B cell (primary cell): ENCODE measurements at regions not wholly inside any gene's neighbourhood (a gene's known extent, or its start where the extent isn't known, plus 50 kb on each side); places are given as distances from the start of the nearest gene placed in this dataset.

ENCODE experiments used
- ATAC-seq: fragments of 200-7000 bp; cut with Tn5 transposase; one replicate; pipeline ENCODE4 v1.10.0; 2021; ENCODE audit warnings: low read depth, mild to moderate bottlenecking, moderate number of reproducible peaks, moderate library complexity
- CTCF ChIA-PET: fragments of 350-600 bp; sonication (Branson Sonifier 250); formaldehyde crosslinking; loops from one replicate; lab custom pipeline; 2021; ENCODE audit warnings: antibody characterized with exemption, inconsistent platforms; lab: Charles Lee
- POLR2A ChIA-PET: fragments of 350-600 bp; sonication (Branson Sonifier 250); formaldehyde crosslinking; loops from one replicate; lab custom pipeline; 2021; ENCODE audit warnings: antibody characterized with exemption; lab: Charles Lee
- DNase-seq: peaks from one replicate; pipeline ENCODE4 v3.0.0; 2013
- H2AFZ ChIP-seq: 2 replicates; pipeline ENCODE4 v1.6.1; 2012; ENCODE audit warnings: mild to moderate bottlenecking, low read depth, low read length; ENCODE audit not compliant: insufficient read depth, poor library complexity, severe bottlenecking
- H3K27ac ChIP-seq, 2 donors: 1 replicate in 1 of 2; 2 replicates in 1 of 2; pipeline ENCODE4 v1.5.1; 2012 to 2013; ENCODE audit warnings: low read length in 2 of 2, mild to moderate bottlenecking in 2 of 2, moderate library complexity in 1 of 2
- H3K27me3 ChIP-seq, 4 experiments: fragments of 200-600 bp in 1 of 4; sonication (generic) in 1 of 4; replicated peaks in 1 of 4; 1 replicate in 2 of 4; 2 replicates in 2 of 4; pipeline versions ENCODE4 v1.6.1 to v1.7.0; 2013 to 2016; ENCODE audit warnings: low read length in 3 of 4, mild to moderate bottlenecking in 2 of 4, mixed read lengths in 1 of 4, moderate library complexity in 1 of 4; ENCODE audit not compliant: insufficient read depth in 4 of 4, control insufficient read depth in 3 of 4; ENCODE audit errors: control extremely low read depth in 1 of 4
- H3K36me3 ChIP-seq, 2 experiments: replicated peaks in 1 of 2; 1 replicate in 1 of 2; 2 replicates in 1 of 2; pipeline versions ENCODE4 v1.6.1 to v1.7.1; 2013; ENCODE audit warnings: low read length in 1 of 2; ENCODE audit not compliant: insufficient read depth in 2 of 2, control insufficient read depth in 1 of 2; ENCODE audit errors: control extremely low read depth in 1 of 2, extremely low read depth in 1 of 2
- H3K4me1 ChIP-seq, 2 donors: fragments of 200-600 bp in 1 of 2; sonication (generic) in 1 of 2; 1 replicate in 1 of 2; 2 replicates in 1 of 2; pipeline versions ENCODE4 v1.5.1 to v1.6.1; 2013 to 2017; ENCODE audit warnings: low read length in 2 of 2; ENCODE audit not compliant: control insufficient read depth in 2 of 2, insufficient read depth in 2 of 2
- H3K4me2 ChIP-seq: replicated peaks from 2 replicates; pipeline ENCODE3; 2012; ENCODE audit warnings: mild to moderate bottlenecking, low read depth, low read length; ENCODE audit not compliant: poor library complexity, severe bottlenecking
- H3K4me3 ChIP-seq, 5 experiments: fragments of 200-600 bp in 1 of 5; sonication (generic) in 1 of 5; 1 replicate in 3 of 5; 2 replicates in 2 of 5; pipeline versions ENCODE4 v1.5.1 to v1.7.0; 2011 to 2016; ENCODE audit warnings: low read length in 4 of 5, mild to moderate bottlenecking in 4 of 5, low read depth in 2 of 5, control low read depth in 1 of 5, moderate library complexity in 1 of 5; ENCODE audit not compliant: insufficient read depth in 1 of 5; ENCODE audit errors: control extremely low read depth in 1 of 5, extremely low read depth in 1 of 5
- H3K79me2 ChIP-seq: fragments of 200-600 bp; sonication (generic); one replicate; pipeline ENCODE4 v1.6.0; 2016; ENCODE audit warnings: low read length; ENCODE audit not compliant: control insufficient read depth, insufficient read depth
- H3K9ac ChIP-seq: fragments of 200-600 bp; sonication (generic); 2 replicates; pipeline ENCODE4 v1.6.1; 2017; ENCODE audit warnings: mild to moderate bottlenecking, low read length, moderate library complexity
- H3K9me3 ChIP-seq, 3 donors: one replicate each; pipeline versions ENCODE4 v1.6.1 to v1.7.1; 2013; ENCODE audit warnings: low read length in 2 of 3; ENCODE audit not compliant: control insufficient read depth in 2 of 3, insufficient read depth in 1 of 3; ENCODE audit errors: control extremely low read depth in 1 of 3
- H4K20me1 ChIP-seq: 2 replicates; pipeline ENCODE4 v1.6.0; 2012; ENCODE audit warnings: mild to moderate bottlenecking, low read length; ENCODE audit not compliant: insufficient read depth, control insufficient read depth, poor library complexity, severe bottlenecking
- H3K27ac Mint-ChIP-seq: one replicate; pipeline ENCODE4 v1.8.0; 2021; ENCODE audit warnings: mixed read lengths
- H3K27me3 Mint-ChIP-seq: one replicate; pipeline ENCODE4 v1.8.0; 2021; ENCODE audit warnings: mixed read lengths
- H3K4me1 Mint-ChIP-seq: one replicate; pipeline ENCODE4 v1.8.0; 2021; ENCODE audit warnings: mixed read lengths
- H3K4me3 Mint-ChIP-seq: one replicate; pipeline ENCODE4 v1.8.0; 2021; ENCODE audit warnings: mixed read lengths
- H3K9me3 Mint-ChIP-seq: one replicate; pipeline ENCODE4 v1.8.0; 2022; ENCODE audit warnings: mixed read lengths; ENCODE audit not compliant: insufficient read depth
- CTCF ChIP-seq: fragments of 200-600 bp; IDR thresholded peaks from one replicate; pipeline ENCODE4 v1.8.0; 2022; ENCODE audit warnings: antibody characterized with exemption, mild to moderate bottlenecking
- EZH2 ChIP-seq: IDR thresholded peaks from 2 replicates; pipeline ENCODE4 v1.6.1; 2012; ENCODE audit warnings: borderline replicate concordance, low read depth, mild to moderate bottlenecking, moderate library complexity, low read length; ENCODE audit not compliant: insufficient read depth, poor library complexity, severe bottlenecking
- WGBS: methylation state at CpG from one replicate; pipeline ENCODE4 v1.1.5; 2013; ENCODE audit warnings: missing lambda C conversion rate; ENCODE audit not compliant: insufficient coverage; 5-methylcytosine and 5-hydroxymethylcytosine counted together
- intact Hi-C: fragments of 100-400 bp; cut with micrococcal nuclease; formaldehyde crosslinking; loops from one replicate; pipeline ENCODE4 v1.10.0; 2022

DNA sequence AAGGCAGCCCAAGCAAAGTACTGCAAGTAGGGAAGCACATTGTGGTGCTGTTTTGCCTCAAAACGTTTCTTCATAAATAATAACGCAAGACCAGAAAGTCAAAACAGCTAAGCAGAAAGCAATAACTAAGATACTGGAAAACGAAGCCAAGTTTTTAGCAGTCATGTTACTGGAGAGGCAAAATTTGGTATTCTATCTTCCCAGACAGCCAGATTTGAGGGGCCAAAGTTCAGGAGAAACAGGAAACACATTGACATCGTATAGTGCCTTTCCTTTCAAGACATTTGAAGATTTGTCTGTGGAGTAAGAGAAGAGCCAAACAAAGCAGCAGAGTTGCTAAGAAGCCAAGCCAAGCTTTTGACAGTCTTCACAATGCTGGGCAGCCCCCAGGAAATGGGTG, 843.6 kb upstream of the NECTIN3 start:
- intact Hi-C loops = no loop called here
- no peaks in the 10 kb centered on the region for H3K4me1 Mint-ChIP-seq
- H3K9me3 Mint-ChIP-seq = peaks cover 8% of the 10 kb centered on the region
- DNase-seq (no peak), ATAC-seq (no peak)
- H3K4me3 Mint-ChIP-seq = no peak overlapping the region
- CTCF ChIA-PET = no interaction called here
- H3K9ac ChIP-seq = no peak overlapping the region
- H2AFZ ChIP-seq = no peak overlapping the region
- no peaks in the 10 kb centered on the region for H4K20me1 ChIP-seq
- no peak for TF ChIP-seq CTCF
- no peak for TF ChIP-seq EZH2
- no peaks in the 10 kb centered on the region for H3K4me1 ChIP-seq
- H3K27ac ChIP-seq = no peak overlapping the region
- 60% methylated on average over 3 of the region's 4 CpGs for WGBS
- H3K27ac Mint-ChIP-seq = no peak overlapping the region
- H3K36me3 ChIP-seq = no peaks in the 10 kb centered on the region
- POLR2A ChIA-PET = no interaction called here
- no peaks in the 10 kb centered on the region for H3K9me3 ChIP-seq
- H3K4me2 ChIP-seq = no peak overlapping the region
- H3K27me3 Mint-ChIP-seq = no peaks in the 10 kb centered on the region
- no peaks in the 10 kb centered on the region for H3K79me2 ChIP-seq
- H3K4me3 ChIP-seq = no peak overlapping the region
- no peaks in the 10 kb centered on the region for H3K27me3 ChIP-seq

DNA sequence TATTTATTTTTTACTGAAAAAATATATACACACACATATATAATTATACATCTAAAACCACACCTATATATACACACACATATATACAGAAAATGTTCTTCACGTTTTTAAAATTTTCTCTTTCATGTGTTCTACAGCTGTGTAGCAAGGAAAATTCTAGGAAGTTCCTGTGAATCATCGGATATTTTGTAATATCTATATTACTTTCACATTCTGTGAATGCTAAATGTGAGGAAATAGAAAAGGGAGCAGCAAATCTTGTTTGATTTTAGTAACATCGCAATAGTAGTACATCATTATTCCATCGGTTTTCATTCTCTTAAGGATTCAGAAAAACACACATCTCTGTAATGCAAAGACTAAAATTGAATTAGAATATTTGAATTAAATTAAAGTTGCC, 836.8 kb upstream of the NECTIN3 start:
- ChIA-PET CTCF (no interaction called here), POLR2A (no interaction called here)
- no CpG with 5 or more reads among the region's 4 CpGs for WGBS
- Histone ChIP-seq H3K4me1 (no peaks in the 10 kb centered on the region), H2AFZ (no peak overlapping the region), H4K20me1 (no peaks in the 10 kb centered on the region), H3K27me3 (no peaks in the 10 kb centered on the region), H3K27ac (no peak overlapping the region), H3K36me3 (no peaks in the 10 kb centered on the region), H3K9ac (no peak overlapping the region), H3K4me2 (no peak overlapping the region), H3K4me3 (no peak overlapping the region), H3K9me3 (no peaks in the 10 kb centered on the region), H3K79me2 (no peaks in the 10 kb centered on the region)
- no peak overlapping the region for H3K4me3 Mint-ChIP-seq
- TF ChIP-seq EZH2 (no peak), CTCF (no peak)
- ATAC-seq = no peak
- H3K4me1 Mint-ChIP-seq = no peaks in the 10 kb centered on the region
- no peaks in the 10 kb centered on the region for H3K9me3 Mint-ChIP-seq
- no peak overlapping the region for H3K27ac Mint-ChIP-seq
- DNase-seq = no peak
- H3K27me3 Mint-ChIP-seq = no peaks in the 10 kb centered on the region
- intact Hi-C loops = no loop called here
